HG02763 (cell line): ENCODE measurements at regions not wholly inside any gene's neighbourhood (a gene's known extent, or its start where the extent isn't known, plus 50 kb on each side); places are given as distances from the start of the nearest gene placed in this dataset.

ENCODE experiments used
- ATAC-seq: cut with Tn5 transposase; IDR thresholded peaks from one replicate; pipeline ENCODE4 v1.9.1; 2021; ENCODE audit warnings: mild to moderate bottlenecking, moderate library complexity; ENCODE audit not compliant: unreplicated experiment

- ATAC-seq, result no peak
Observed at GRCh38 chr11:109745996-109746625, 324.1 kb downstream of the C11orf87 start.

GRCh38 chr11:109747839-109748238 is 325.8 kb downstream of the C11orf87 start:
- ATAC-seq, result no peak

- no peak for ATAC-seq
Observed at GRCh38 chr11:109749476-109749875, 327.5 kb downstream of the C11orf87 start.

- ATAC-seq, result no peak
Observed at GRCh38 chr11:109750964-109751363, 329.0 kb downstream of the C11orf87 start.

GRCh38 chr11:109752212-109752825 is 330.3 kb downstream of the C11orf87 start:
- ATAC-seq, result no peak

GRCh38 chr11:109756521-109756920 is 334.5 kb downstream of the C11orf87 start:
- ATAC-seq, result no peak

- ATAC-seq, result no peak
Observed at GRCh38 chr11:109756951-109757350, 335.0 kb downstream of the C11orf87 start.

- no peak for ATAC-seq
Observed at GRCh38 chr11:109762546-109762945, 330.6 kb upstream of the ZC3H12C start.

- no peak for ATAC-seq
Observed at GRCh38 chr11:109765709-109766311, 327.4 kb upstream of the ZC3H12C start.

GRCh38 chr11:109769858-109770257 is 323.3 kb upstream of the ZC3H12C start:
- ATAC-seq, result no peak

- ATAC-seq, result no peak
Observed at GRCh38 chr11:109770323-109770722, 322.9 kb upstream of the ZC3H12C start.

GRCh38 chr11:109772892-109773291 is 320.3 kb upstream of the ZC3H12C start:
- no peak for ATAC-seq

- no peak for ATAC-seq
Observed at GRCh38 chr11:109775686-109776085, 317.5 kb upstream of the ZC3H12C start.

GRCh38 chr11:109783014-109783413 is 310.2 kb upstream of the ZC3H12C start:
- ATAC-seq, result no peak

- peak; percentile 90 for ATAC-seq
Observed at GRCh38 chr11:109783840-109784239, 309.4 kb upstream of the ZC3H12C start.

- ATAC-seq, result no peak
Observed at GRCh38 chr11:109784536-109784935, 308.7 kb upstream of the ZC3H12C start.

GRCh38 chr11:109785198-109785597 is 308.0 kb upstream of the ZC3H12C start:
- ATAC-seq, result no peak

GRCh38 chr11:109785714-109786113 is 307.5 kb upstream of the ZC3H12C start:
- no peak for ATAC-seq

GRCh38 chr11:109788948-109789490 is 304.2 kb upstream of the ZC3H12C start:
- no peak for ATAC-seq

GRCh38 chr11:109789901-109790300 is 303.3 kb upstream of the ZC3H12C start:
- ATAC-seq, result no peak

GRCh38 chr11:109791337-109791736 is 301.9 kb upstream of the ZC3H12C start:
- no peak for ATAC-seq

GRCh38 chr11:109794501-109794900 is 298.7 kb upstream of the ZC3H12C start:
- no peak for ATAC-seq
